GM12872 (cell line): ENCODE measurements at regions not wholly inside any gene's neighbourhood (a gene's known extent, or its start where the extent isn't known, plus 50 kb on each side); places are given as distances from the start of the nearest gene placed in this dataset.

Experiments
- TF ChIP-seq, protein P1 (sequence below): IDR thresholded peaks from 3 replicates; pipeline ENCODE4 v1.5.1; 2011; ENCODE audit warnings: low read depth, mild to moderate bottlenecking, low read length, moderate library complexity; ENCODE audit not compliant: insufficient read depth

DNA sequence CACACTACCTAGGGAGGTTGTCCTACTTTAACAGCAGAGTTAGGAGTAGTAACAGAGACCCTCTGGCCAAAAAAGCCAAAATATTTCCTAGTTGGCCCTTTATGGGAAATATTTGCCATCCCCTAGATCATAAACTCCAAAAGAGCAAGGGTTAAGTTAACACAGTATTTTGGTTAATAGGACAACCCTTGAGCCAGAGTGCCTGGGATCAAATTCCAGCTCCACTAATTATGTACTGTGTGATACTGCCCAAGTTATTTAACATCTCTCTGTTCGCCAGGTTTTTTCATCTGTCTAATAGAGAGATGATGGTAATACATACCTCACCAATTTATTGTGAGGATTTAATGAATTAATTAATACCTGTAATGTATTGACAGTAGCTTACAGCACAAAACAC lies 767.4 kb downstream of the KCNJ2 start:
- TF ChIP-seq, protein P1, sequence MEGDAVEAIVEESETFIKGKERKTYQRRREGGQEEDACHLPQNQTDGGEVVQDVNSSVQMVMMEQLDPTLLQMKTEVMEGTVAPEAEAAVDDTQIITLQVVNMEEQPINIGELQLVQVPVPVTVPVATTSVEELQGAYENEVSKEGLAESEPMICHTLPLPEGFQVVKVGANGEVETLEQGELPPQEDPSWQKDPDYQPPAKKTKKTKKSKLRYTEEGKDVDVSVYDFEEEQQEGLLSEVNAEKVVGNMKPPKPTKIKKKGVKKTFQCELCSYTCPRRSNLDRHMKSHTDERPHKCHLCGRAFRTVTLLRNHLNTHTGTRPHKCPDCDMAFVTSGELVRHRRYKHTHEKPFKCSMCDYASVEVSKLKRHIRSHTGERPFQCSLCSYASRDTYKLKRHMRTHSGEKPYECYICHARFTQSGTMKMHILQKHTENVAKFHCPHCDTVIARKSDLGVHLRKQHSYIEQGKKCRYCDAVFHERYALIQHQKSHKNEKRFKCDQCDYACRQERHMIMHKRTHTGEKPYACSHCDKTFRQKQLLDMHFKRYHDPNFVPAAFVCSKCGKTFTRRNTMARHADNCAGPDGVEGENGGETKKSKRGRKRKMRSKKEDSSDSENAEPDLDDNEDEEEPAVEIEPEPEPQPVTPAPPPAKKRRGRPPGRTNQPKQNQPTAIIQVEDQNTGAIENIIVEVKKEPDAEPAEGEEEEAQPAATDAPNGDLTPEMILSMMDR: no peak

DNA sequence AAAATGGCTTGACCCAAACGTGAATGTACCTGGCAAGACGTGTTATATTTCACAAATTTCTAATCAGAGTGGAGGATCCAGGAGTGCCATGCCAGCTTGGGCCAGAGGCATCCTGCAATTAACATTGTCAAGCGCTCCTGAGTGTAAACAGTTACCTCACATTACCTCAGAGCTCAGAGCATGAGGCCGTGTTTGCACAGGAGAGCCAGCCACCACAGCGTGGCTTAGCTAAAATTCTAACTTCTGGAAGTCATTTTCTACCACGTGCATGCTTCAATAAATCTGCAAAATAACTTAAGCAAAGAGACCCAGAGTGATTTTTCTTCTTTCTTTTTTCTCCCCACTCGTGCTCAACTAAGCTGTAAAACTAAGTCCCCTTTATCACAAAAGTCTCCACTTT lies 769.0 kb downstream of the KCNJ2 start:
- TF ChIP-seq, protein P1: no peak

DNA sequence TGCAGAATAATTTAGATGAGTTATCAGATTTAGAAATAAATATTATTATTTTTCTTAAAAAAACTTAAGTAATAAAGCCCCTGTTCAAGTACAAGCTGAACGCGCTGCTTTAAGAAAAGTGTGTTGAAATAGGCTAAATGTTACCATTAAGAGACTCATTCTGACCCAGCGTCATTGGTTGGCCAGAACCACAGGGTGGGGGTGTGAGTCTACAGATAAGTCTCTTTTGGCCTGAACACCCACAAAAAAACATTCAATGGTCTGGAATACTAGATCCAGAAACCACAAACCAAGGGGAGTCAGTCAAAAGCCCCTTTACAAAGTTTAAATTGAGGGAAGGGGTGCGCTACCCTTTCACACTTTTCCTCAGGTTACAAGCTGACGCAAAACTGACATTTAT lies 776.1 kb downstream of the KCNJ2 start:
- TF ChIP-seq, protein P1: no peak

DNA sequence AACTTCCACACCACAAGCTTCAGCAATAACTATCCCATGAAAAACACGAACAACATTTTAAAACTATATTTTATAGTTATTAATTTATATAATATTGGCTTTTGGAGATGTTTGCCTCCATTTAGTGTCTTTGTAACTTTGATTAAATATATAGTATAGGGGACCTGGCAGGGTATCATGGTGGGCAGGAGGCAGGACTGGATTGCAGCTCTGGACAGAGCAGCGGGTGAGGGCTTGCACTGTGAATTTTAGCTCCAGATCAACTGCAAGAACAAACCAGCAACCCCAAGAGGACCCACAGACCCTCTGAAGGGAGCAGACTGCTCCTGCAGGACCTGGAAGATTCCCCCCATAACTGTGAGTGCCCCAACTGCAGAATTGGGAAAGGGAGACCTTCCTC lies 777.9 kb downstream of the KCNJ2 start:
- TF ChIP-seq, protein P1: no peak

DNA sequence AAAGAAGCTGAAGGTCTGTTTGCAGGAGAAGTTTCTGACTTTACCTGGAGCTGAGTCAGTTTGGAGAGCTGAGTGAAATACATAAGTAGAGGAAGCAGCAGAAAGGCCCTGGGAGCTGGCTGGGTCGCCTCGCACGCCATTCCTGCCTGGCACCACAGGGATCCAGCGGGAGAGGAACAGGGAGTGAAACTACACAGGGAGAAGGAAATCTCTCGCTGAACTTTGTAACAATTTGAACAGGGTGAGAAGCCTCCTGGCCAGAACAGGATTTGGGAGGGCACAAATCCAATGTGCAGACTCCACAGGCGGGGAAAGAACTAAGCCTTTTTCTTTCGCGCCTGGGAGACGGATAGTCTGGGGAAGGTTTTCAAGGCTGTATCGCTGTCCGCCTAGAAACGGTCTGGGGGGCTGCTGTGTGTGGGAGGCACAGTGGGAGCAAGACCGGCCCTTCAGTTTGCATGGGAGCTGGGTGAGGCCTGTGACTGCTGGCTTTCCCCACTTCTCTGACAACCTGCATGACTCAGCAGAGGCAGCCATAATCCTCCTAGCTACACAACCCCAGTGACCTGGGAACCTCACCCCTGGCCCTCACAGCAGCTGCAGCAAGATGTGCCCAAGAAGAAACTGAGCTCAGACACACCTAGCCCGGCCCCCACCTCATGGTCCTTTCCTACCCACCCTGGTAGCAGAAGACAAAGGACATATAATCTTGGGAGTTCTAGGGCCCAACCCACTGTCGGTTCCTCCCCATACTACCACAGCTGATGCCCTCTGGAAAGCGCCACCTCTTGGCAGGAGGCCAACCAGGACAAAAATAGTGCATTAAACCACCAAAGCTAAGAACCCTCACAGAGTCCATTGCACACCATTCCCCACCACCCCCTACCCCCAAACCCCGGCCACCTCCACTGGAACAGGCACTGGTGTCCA lies 778.6 kb downstream of the KCNJ2 start:
- TF ChIP-seq, protein P1: no peak

DNA sequence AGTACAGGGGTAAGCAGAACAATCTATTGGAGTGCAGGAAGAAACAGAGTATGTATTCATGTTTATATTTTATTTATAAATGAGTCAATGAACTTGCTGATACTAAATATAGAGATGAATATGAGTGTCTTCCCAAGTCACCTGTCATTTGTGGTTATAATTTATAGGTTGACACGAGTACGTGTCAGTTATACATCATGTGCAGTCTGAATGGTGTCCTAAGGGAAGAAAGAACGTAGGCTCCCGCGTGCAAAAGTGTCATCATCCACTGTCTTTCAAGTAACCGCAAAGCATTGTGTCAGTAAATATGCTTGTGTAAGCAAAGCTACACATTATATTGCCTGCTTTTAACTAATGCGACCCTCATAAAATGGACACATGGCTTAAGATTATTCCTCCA lies 786.1 kb downstream of the KCNJ2 start:
- TF ChIP-seq, protein P1: no peak

DNA sequence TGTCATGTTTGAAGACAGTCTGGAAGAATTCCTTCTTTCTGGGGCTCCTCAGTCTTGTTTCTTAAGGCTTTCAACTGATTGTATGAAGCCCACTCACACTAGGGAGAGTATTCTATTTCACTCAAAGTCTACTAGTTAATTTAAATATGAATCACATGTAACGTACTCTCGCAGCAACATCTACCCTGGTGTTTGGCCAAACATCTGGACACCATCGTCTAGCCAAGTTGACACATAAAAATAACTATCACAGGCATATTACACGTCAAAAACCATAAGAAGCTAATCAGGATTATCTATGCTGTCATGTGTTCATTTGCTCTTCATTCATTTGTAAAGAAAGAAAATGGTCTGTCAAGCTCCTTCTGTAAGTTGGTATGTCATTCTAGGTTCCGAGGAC lies 787.4 kb downstream of the KCNJ2 start:
- TF ChIP-seq, protein P1: no peak
